IMR-90 (cell line): ENCODE measurements at regions not wholly inside any gene's neighbourhood (a gene's known extent, or its start where the extent isn't known, plus 50 kb on each side); places are given as distances from the start of the nearest gene placed in this dataset.

ENCODE experiments used
- ATAC-seq: fragments of 200-7000 bp; cut with Tn5 transposase; 2 replicates; pipeline ENCODE4 v1.9.1; 2020; ENCODE audit warnings: low read depth, mild to moderate bottlenecking, moderate library complexity
- BruUV-seq: library from RNA; stranded (reverse); fragments of 400-500 nt; replicated peaks from 2 replicates; lab custom pipeline; 2021; lab: Mats Ljungman, UMichigan
- CTCF ChIA-PET: fragments of 300-600 bp; formaldehyde crosslinking; extraction: SDS; loops from one replicate; lab custom pipeline; 2021; ENCODE audit warnings: antibody characterized with exemption; lab: Yijun Ruan, JAX
- POLR2A ChIA-PET: fragments of 300-600 bp; sonication (Branson Sonifier 250); formaldehyde crosslinking; loops from one replicate; lab custom pipeline; 2022; ENCODE audit warnings: antibody characterized with exemption; ENCODE audit not compliant: unreplicated experiment; lab: Charles Lee
- DNase-seq: peaks from one replicate; pipeline ENCODE4 v3.0.0; 2013
- H2AFZ ChIP-seq: replicated peaks from 2 replicates; pipeline ENCODE3; 2013; ENCODE audit warnings: low read length, mild to moderate bottlenecking; ENCODE audit not compliant: poor library complexity
- H2AK5ac ChIP-seq: 2 replicates; pipeline ENCODE4 v1.6.1; 2013; ENCODE audit warnings: low read depth, low read length, inconsistent platforms
- H2AK9ac ChIP-seq: replicated peaks from 2 replicates; pipeline ENCODE3; 2013; ENCODE audit warnings: mild to moderate bottlenecking, low read depth, low read length, moderate library complexity; ENCODE audit not compliant: poor library complexity
- H2BK120ac ChIP-seq: 2 replicates; pipeline ENCODE4 v1.6.1; 2013; ENCODE audit warnings: low read depth, low read length, inconsistent platforms
- H2BK15ac ChIP-seq: 3 replicates; pipeline ENCODE4 v1.6.1; 2013; ENCODE audit warnings: low read depth, low read length, inconsistent platforms
- H2BK20ac ChIP-seq: 2 replicates; pipeline ENCODE4 v1.6.1; 2013; ENCODE audit warnings: low read depth, mild to moderate bottlenecking, inconsistent platforms, low read length, moderate library complexity
- H2BK5ac ChIP-seq: 2 replicates; pipeline ENCODE4 v1.6.1; 2013; ENCODE audit warnings: mild to moderate bottlenecking, low read depth, low read length, inconsistent platforms; ENCODE audit not compliant: poor library complexity, severe bottlenecking
- H3K14ac ChIP-seq: replicated peaks from 2 replicates; pipeline ENCODE4 v1.6.1; 2013; ENCODE audit warnings: low read depth, low read length, inconsistent platforms
- H3K18ac ChIP-seq: 2 replicates; pipeline ENCODE4 v1.6.1; 2013; ENCODE audit warnings: low read depth, low read length, control low read depth
- H3K23ac ChIP-seq: 2 replicates; pipeline ENCODE4 v1.6.1; 2013; ENCODE audit warnings: low read depth, low read length, inconsistent platforms
- H3K27ac ChIP-seq: 2 replicates; pipeline ENCODE4 v1.5.1; 2013; ENCODE audit warnings: mild to moderate bottlenecking, control low read depth, low read length; ENCODE audit not compliant: insufficient read depth
- H3K27me3 ChIP-seq: 2 replicates; pipeline ENCODE4 v1.6.1; 2013; ENCODE audit warnings: low read length; ENCODE audit not compliant: control insufficient read depth, insufficient read depth
- H3K36me3 ChIP-seq: 2 replicates; pipeline ENCODE4 v1.6.1; 2013; ENCODE audit warnings: low read length, mixed read lengths; ENCODE audit not compliant: control insufficient read depth, insufficient read depth
- H3K4ac ChIP-seq: 2 replicates; pipeline ENCODE4 v1.6.1; 2013; ENCODE audit warnings: low read depth, low read length, inconsistent platforms
- H3K4me1 ChIP-seq: 2 replicates; pipeline ENCODE4 v1.6.1; 2013; ENCODE audit warnings: low read length, mixed read lengths; ENCODE audit not compliant: control insufficient read depth, insufficient read depth
- H3K4me2 ChIP-seq: 2 replicates; pipeline ENCODE4 v1.6.1; 2013; ENCODE audit warnings: low read depth, mild to moderate bottlenecking, control low read depth, low read length, moderate library complexity
- H3K4me3 ChIP-seq: 2 replicates; pipeline ENCODE4 v1.5.1; 2013; ENCODE audit warnings: low read depth, mild to moderate bottlenecking, control low read depth, low read length, moderate library complexity; ENCODE audit not compliant: insufficient read depth
- H3K56ac ChIP-seq: 2 replicates; pipeline ENCODE4 v1.6.1; 2013; ENCODE audit warnings: low read length, inconsistent platforms; ENCODE audit not compliant: insufficient read depth; ENCODE audit errors: extremely low read depth
- H3K79me1 ChIP-seq, 2 experiments: 2 replicates each; pipeline ENCODE4 v1.6.1; 2013; ENCODE audit warnings: low read length in 2 of 2, inconsistent platforms in 1 of 2, low read depth in 1 of 2
- H3K9ac ChIP-seq: 2 replicates; pipeline ENCODE4 v1.6.1; 2013; ENCODE audit warnings: low read depth, low read length, control low read depth
- H3K9me1 ChIP-seq: 2 replicates; pipeline ENCODE4 v1.6.1; 2013; ENCODE audit warnings: low read length, inconsistent platforms; ENCODE audit not compliant: insufficient read depth
- H3K9me3 ChIP-seq: 2 replicates; pipeline ENCODE4 v1.6.1; 2013; ENCODE audit warnings: low read length; ENCODE audit not compliant: control insufficient read depth, insufficient read depth
- H4K20me1 ChIP-seq: 2 replicates; pipeline ENCODE4 v1.6.1; 2013; ENCODE audit warnings: low read length, inconsistent platforms; ENCODE audit not compliant: insufficient read depth
- H4K5ac ChIP-seq: 2 replicates; pipeline ENCODE4 v1.6.1; 2013; ENCODE audit warnings: mild to moderate bottlenecking, low read depth, low read length, control low read depth
- H4K8ac ChIP-seq, 2 experiments: 2 replicates each; pipeline ENCODE4 v1.6.1; 2013; ENCODE audit warnings: low read depth in 2 of 2, low read length in 2 of 2, control low read depth in 1 of 2, inconsistent platforms in 1 of 2
- H4K91ac ChIP-seq: 2 replicates; pipeline ENCODE4 v1.6.1; 2013; ENCODE audit warnings: low read depth, low read length, inconsistent platforms; ENCODE audit not compliant: insufficient read depth
- CEBPB ChIP-seq: IDR thresholded peaks from 2 replicates; pipeline ENCODE4 v1.6.1; 2012; ENCODE audit warnings: low read depth, low read length, improper control_type of control experiment
- CTCF ChIP-seq: conservative IDR thresholded peaks from 2 replicates; pipeline ENCODE4 v1.5.1; 2012; ENCODE audit warnings: mild to moderate bottlenecking, low read depth, low read length, improper control_type of control experiment
- FOS ChIP-seq: fragments of 150-350 bp; IDR thresholded peaks from 2 replicates; pipeline ENCODE4 v1.6.1; 2016; ENCODE audit warnings: low read depth, low read length
- NFE2L2 ChIP-seq: fragments of 150-350 bp; IDR thresholded peaks from 2 replicates; pipeline ENCODE4 v1.6.1; 2016; ENCODE audit warnings: low read depth, mild to moderate bottlenecking, low read length
- RCOR1 ChIP-seq: IDR thresholded peaks from 2 replicates; pipeline ENCODE4 v1.6.1; 2012; ENCODE audit warnings: mild to moderate bottlenecking, low read length, improper control_type of control experiment; ENCODE audit not compliant: insufficient replicate concordance
- RFX5 ChIP-seq: IDR thresholded peaks from 2 replicates; pipeline ENCODE4 v1.8.0; 2012; ENCODE audit warnings: low read depth, mild to moderate bottlenecking, low read length, moderate library complexity
- dilution Hi-C: fragments of 300-500 bp; cut with HindIII; formaldehyde crosslinking; loops from one replicate; pipeline ENCODE4 v1.14.3; 2018; ENCODE audit warnings: low sequenced_read_pairs; ENCODE audit not compliant: unreplicated experiment
- in situ Hi-C: fragments of 300-500 bp; cut with MboI; formaldehyde crosslinking; loops from 3 replicates; pipeline ENCODE4 v1.14.3; 2019; ENCODE audit warnings: low sequenced_read_pairs, inconsistent platforms, mixed read lengths
- intact Hi-C: fragments of 100-400 bp; cut with micrococcal nuclease; formaldehyde crosslinking; loops from 2 replicates; pipeline ENCODE4 v1.10.0; 2022

- Histone ChIP-seq H3K27ac (no peak overlapping the region), H3K4me2 (no peak overlapping the region), H3K23ac (no peak overlapping the region), H2BK20ac (no peak overlapping the region), H4K8ac (no peak overlapping the region), H3K27me3 (no peaks in the 10 kb centered on the region), H3K56ac (no peak overlapping the region), H3K9ac (no peak overlapping the region), H2AK9ac (no peak overlapping the region), H3K36me3 (no peaks in the 10 kb centered on the region), H2BK120ac (no peak overlapping the region), H3K18ac (no peak overlapping the region), H3K4ac (no peak overlapping the region), H2AFZ (no peak overlapping the region), H2BK5ac (no peak overlapping the region), H3K14ac (no peak overlapping the region), H4K5ac (no peak overlapping the region), H3K79me1 (no peaks in the 10 kb centered on the region), H3K4me3 (no peak overlapping the region), H3K9me1 (no peaks in the 10 kb centered on the region), H4K91ac (no peak overlapping the region), H2AK5ac (no peak overlapping the region), H3K9me3 (no peaks in the 10 kb centered on the region), H2BK15ac (no peak overlapping the region), H3K4me1 (no peaks in the 10 kb centered on the region), H4K20me1 (no peaks in the 10 kb centered on the region)
- ATAC-seq (no peak), DNase-seq (no peak)
- no TSS peak for BruUV-seq
- in situ Hi-C loops, result no loop called here
- TF ChIP-seq RCOR1 (no peak), CEBPB (no peak), NFE2L2 (no peak), FOS (no peak), CTCF (no peak), RFX5 (no peak)
- intact Hi-C loops, result no loop called here
- ChIA-PET CTCF (no interaction called here), POLR2A (no interaction called here)
- dilution Hi-C loops, result no loop called here
Observed at GRCh38 chr5:82563745-82564144, 285.6 kb upstream of the RPS23 start.
